Osteoblast (primary cell): ENCODE measurements at regions not wholly inside any gene's neighbourhood (a gene's known extent, or its start where the extent isn't known, plus 50 kb on each side); places are given as distances from the start of the nearest gene placed in this dataset.

Source experiments
- DNase-seq: peaks from one replicate; pipeline ENCODE4 v3.0.0; 2011; ENCODE audit warnings: low spot score, mixed read lengths; ENCODE audit not compliant: insufficient read length; ENCODE audit errors: missing footprints
- H2AFZ ChIP-seq: 2 replicates; pipeline ENCODE4 v1.6.0; 2011; ENCODE audit warnings: mild to moderate bottlenecking, low read length
- H3K27ac ChIP-seq: 2 replicates; pipeline ENCODE4 v1.5.1; 2011; ENCODE audit warnings: mild to moderate bottlenecking, low read depth, low read length, moderate library complexity
- H3K27me3 ChIP-seq: 2 replicates; pipeline ENCODE4 v1.6.0; 2012; ENCODE audit warnings: mild to moderate bottlenecking, control low read depth, inconsistent platforms, low read length, moderate library complexity; ENCODE audit not compliant: insufficient read depth
- H3K36me3 ChIP-seq: 2 replicates; pipeline ENCODE4 v1.5.1; 2011; ENCODE audit warnings: mild to moderate bottlenecking, low read length, control low read depth, moderate library complexity; ENCODE audit not compliant: insufficient read depth
- H3K4me1 ChIP-seq: 2 replicates; pipeline ENCODE4 v1.5.1; 2011; ENCODE audit warnings: mild to moderate bottlenecking, low read length, control low read depth, moderate library complexity; ENCODE audit not compliant: insufficient read depth
- H3K4me2 ChIP-seq: 2 replicates; pipeline ENCODE4 v1.6.0; 2011; ENCODE audit warnings: mild to moderate bottlenecking, low read length; ENCODE audit not compliant: insufficient read depth
- H3K4me3 ChIP-seq: fragments of 200-600 bp; sonication (generic); 3 replicates; pipeline ENCODE4 v1.5.1; 2012; ENCODE audit warnings: mild to moderate bottlenecking, low read length, inconsistent platforms; ENCODE audit not compliant: insufficient read depth
- H3K79me2 ChIP-seq: 2 replicates; pipeline ENCODE4 v1.6.0; 2012; ENCODE audit warnings: mild to moderate bottlenecking, low read length, control low read depth, inconsistent platforms; ENCODE audit not compliant: insufficient read depth
- H3K9me3 ChIP-seq: 2 replicates; pipeline ENCODE4 v1.5.1; 2011; ENCODE audit warnings: low read depth, low read length, control low read depth
- H4K20me1 ChIP-seq: 2 replicates; pipeline ENCODE4 v1.6.0; 2012; ENCODE audit warnings: mild to moderate bottlenecking, low read length, control low read depth; ENCODE audit not compliant: insufficient read depth
- CTCF ChIP-seq: IDR thresholded peaks from 2 replicates; pipeline ENCODE4 v1.5.1; 2011; ENCODE audit warnings: mild to moderate bottlenecking, low read depth, low read length, moderate library complexity; ENCODE audit errors: extremely low read depth

DNA sequence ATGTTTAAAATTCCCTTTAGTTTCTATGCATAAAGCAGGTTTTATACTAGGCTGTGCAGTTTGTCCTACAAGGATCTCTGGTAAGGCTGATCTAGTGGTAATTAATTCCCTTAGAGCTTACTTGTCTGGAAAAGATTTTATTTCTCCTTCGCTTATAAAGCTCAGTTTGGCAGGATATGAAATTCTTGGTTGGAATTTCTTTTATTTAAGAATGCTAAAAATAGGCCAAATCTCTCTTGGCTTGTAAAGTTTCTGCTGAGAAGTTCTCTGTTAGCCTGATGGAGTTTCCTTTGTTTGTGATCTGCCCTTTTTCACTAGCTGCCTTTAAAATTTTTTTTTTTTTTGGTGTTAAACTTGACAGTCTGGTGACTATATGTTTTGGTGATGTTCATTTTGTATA, 237.1 kb upstream of the TLE4 start:
- Histone ChIP-seq H3K9me3 (no peaks in the 10 kb centered on the region), H3K4me3 (no peak overlapping the region), H3K36me3 (no peaks in the 10 kb centered on the region), H3K27ac (no peak overlapping the region), H3K4me2 (no peak overlapping the region), H2AFZ (no peak overlapping the region), H3K79me2 (no peaks in the 10 kb centered on the region), H4K20me1 (no peaks in the 10 kb centered on the region), H3K27me3 (no peaks in the 10 kb centered on the region), H3K4me1 (no peaks in the 10 kb centered on the region)
- no peak for TF ChIP-seq CTCF
- DNase-seq, result no peak

GRCh38 chr9:79335987-79336386, 235.8 kb upstream of the TLE4 start:
- no peak for DNase-seq
- no peaks in the 10 kb centered on the region for H3K4me1 ChIP-seq
- H4K20me1 ChIP-seq, result no peaks in the 10 kb centered on the region
- no peak overlapping the region for H3K27ac ChIP-seq
- H3K4me3 ChIP-seq, result no peak overlapping the region
- H3K9me3 ChIP-seq, result no peaks in the 10 kb centered on the region
- H2AFZ ChIP-seq, result no peak overlapping the region
- H3K27me3 ChIP-seq, result no peaks in the 10 kb centered on the region
- no peaks in the 10 kb centered on the region for H3K79me2 ChIP-seq
- no peak overlapping the region for H3K4me2 ChIP-seq
- H3K36me3 ChIP-seq, result no peaks in the 10 kb centered on the region
- no peak for TF ChIP-seq CTCF

DNA sequence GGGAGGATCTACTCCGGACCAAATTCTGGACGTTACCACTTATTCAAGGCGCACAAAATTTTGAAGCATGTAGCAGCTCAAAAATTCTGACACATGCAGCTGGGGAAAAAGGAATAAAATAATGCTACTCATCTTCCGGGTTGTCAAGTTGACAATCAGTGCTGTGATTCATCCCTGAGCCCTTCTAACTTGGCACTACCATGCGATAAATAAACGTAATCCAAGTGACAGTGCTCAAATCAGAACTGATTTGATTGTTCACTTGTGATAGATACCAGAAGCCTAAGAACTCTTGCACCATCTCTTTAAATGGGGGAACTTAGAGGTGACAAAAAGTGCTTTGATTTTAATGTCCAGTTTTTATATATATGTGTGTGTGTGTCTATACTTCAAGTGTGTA, 230.2 kb upstream of the TLE4 start:
- no peak for DNase-seq
- H3K9me3 ChIP-seq, result no peaks in the 10 kb centered on the region
- no peak for TF ChIP-seq CTCF
- H3K36me3 ChIP-seq, result no peaks in the 10 kb centered on the region
- H2AFZ ChIP-seq, result no peak overlapping the region
- H4K20me1 ChIP-seq, result no peaks in the 10 kb centered on the region
- H3K79me2 ChIP-seq, result no peaks in the 10 kb centered on the region
- no peak overlapping the region for H3K4me3 ChIP-seq
- no peaks in the 10 kb centered on the region for H3K27me3 ChIP-seq
- no peak overlapping the region for H3K27ac ChIP-seq
- H3K4me2 ChIP-seq, result no peak overlapping the region
- no peaks in the 10 kb centered on the region for H3K4me1 ChIP-seq

- no peaks in the 10 kb centered on the region for H3K4me1 ChIP-seq
- H4K20me1 ChIP-seq, result no peaks in the 10 kb centered on the region
- H3K27me3 ChIP-seq, result no peaks in the 10 kb centered on the region
- H3K27ac ChIP-seq, result no peak overlapping the region
- DNase-seq, result peak; percentile 69
- no peaks in the 10 kb centered on the region for H3K79me2 ChIP-seq
- no peak for TF ChIP-seq CTCF
- H3K4me3 ChIP-seq, result no peak overlapping the region
- H3K9me3 ChIP-seq, result no peaks in the 10 kb centered on the region
- no peaks in the 10 kb centered on the region for H3K36me3 ChIP-seq
- no peak overlapping the region for H3K4me2 ChIP-seq
- no peak overlapping the region for H2AFZ ChIP-seq
Measured at GRCh38 chr9:79346350-79347020, 225.3 kb upstream of the TLE4 start.
